Activated CD4-positive, CD25-positive, alpha-beta regulatory T cell treated with anti-CD3 and anti-CD28 coated beads, Interleukin-2, amount 50 U/mL, for 24 hours (primary cell): ENCODE measurements at regions not wholly inside any gene's neighbourhood (a gene's known extent, or its start where the extent isn't known, plus 50 kb on each side); places are given as distances from the start of the nearest gene placed in this dataset.

Experiments used
- ATAC-seq, 2 donors: fragments of 150-1000 bp; cut with Tn5 transposase; one replicate each; pipeline ENCODE4 v1.10.0; 2021; ENCODE audit warnings: mild to moderate bottlenecking in 1 of 2, moderate library complexity in 1 of 2

DNA sequence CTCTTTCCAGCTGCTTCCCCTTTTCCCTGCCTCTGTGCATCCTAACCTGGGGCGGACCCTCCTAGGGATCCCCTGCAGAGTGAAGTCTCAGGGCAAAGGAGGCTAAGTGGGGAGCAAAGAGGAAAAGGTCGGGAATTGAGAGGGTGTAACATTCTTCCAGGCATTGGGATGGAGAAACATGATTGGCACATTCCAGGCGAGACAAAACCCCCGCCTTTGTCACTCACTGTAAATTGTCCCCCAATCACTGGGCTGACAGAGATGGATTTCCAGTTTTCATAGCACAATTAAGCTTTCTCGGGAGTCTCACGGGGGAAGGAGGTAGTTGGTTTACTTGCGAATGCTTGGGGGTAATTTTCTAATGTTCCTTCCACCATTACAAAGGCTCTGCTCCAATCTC, 74.9 kb downstream of the MIAT start:
- no peak for ATAC-seq

- no peak for ATAC-seq
Measured at GRCh38 chr22:26734339-26735018, 77.1 kb downstream of the MIAT start.

DNA sequence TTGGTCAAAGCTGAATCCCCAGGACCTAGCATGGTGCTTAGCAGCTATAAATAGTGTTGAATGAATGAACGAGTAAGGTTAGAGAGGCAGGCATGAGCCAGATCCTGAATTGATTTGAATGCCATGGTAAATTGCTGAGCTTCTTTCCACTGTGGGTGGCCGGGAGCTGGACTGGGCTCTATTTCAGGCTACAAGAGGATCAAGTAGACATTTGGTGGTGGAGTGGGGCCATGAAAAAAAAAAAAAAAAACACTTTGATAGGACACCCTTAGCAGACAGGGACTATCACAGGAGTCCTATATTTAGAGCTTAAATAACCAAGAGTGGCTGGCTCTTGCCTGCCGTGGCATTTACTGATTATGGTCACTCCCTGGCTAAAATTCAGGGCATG, 77.6 kb downstream of the MIAT start:
- ATAC-seq = no peak

GRCh38 chr22:26737262-26737661, 79.9 kb downstream of the MIAT start:
- ATAC-seq = no peak

GRCh38 chr22:26740253-26740652, 82.9 kb downstream of the MIAT start:
- ATAC-seq = no peak

- ATAC-seq = no peak
Measured at GRCh38 chr22:26743149-26743548, 85.8 kb downstream of the MIAT start.

DNA sequence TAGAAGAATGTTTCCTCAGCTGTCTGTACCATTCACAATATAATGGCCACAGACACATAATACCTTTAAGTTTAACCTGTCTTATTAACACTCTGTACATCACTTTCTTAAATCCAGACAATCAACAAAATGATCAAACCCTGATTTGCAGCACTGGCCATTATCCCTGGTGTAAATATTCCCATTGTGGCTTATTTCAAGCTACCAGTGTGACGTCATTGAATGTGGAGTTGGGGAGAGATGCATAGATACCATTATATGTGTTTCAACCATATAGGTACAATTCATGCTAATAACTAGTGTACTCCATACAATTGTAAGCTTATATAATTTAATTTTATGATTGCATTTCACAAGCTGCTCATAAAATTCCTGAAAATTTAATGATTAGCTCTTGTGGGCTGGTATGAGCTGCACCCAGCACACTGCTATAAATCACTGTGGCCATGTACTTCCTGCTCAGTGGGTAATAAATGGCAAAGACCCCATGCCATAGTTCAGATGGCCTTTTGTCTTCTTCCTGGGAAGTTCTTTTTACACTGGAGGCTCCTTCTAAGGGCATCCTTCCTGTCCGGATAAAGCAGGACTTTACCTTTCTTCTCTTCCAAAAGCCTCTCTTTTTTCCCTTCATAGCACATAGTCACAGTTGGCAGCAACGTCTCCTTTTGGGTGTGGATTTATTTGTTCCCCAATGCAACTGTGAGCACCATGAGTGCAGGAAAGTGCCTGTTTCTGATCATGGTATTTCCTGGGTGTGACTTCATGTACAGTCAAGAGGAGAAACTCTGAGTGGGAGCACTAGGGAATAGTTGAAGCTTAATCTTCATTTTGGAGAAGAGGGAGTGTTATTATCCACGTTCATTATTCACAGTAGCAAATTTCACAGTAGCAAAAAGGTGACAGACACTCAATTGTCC, 87.8 kb downstream of the MIAT start:
- no peak for ATAC-seq

DNA sequence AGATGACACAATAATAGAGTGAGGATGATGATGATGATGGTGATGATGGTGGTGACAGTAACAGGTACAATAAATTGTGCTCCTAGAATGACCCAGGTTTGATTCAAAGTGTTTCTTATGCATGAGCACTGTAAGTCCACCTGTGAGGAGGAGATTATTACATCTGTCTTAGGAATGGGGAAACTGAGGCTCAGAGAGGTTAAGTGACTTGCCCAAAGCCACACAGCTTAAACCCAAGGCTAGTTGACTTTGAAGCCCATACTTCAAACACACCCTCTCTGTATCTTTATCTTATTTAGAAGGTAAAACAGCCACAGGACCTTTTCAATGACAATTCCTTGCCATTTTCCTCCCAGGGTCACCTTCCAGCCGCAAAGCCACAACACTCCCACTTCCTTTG, 88.9 kb downstream of the MIAT start:
- no peak for ATAC-seq

DNA sequence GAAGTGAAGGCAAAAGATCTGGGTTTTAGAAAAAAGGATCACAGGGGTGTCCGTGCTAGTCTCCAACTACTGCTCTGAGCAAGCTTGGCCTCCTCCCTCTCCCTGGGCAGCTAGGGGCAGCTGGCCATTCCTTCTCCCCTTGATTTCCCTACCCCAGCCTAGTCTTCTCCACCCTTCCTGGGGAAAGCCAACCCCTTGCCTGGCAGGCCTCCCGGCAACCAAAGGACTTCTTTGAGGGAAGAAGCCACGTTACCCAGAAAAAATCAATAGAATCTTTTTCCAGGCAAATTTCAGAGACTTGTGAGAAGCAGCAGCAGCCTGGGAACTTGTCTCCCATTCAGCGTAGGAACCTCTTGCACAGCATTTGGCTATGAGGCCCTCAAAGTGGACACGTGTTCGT, 91.5 kb downstream of the MIAT start:
- ATAC-seq = no peak

DNA sequence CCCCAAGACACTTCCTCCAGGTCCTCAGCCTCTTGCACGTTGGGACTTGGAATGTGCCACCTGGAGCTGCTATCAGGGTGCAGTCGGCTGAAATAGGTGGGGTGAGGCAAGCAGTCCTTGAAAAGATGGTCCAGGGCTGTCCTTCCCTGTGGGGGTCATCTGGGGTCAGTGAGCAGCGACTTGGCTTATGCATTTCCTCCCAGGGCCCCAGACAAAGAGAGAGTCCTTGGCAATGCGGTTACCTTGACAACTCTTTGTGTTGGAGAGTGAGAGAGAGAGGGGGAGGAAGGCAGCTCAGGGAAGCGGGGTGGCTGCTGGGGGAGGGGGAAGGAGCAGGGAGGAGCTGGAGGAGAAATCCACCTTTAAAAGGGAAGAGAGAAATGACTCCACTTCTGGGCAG, 93.8 kb downstream of the MIAT start:
- no peak for ATAC-seq

- no peak for ATAC-seq
Measured at GRCh38 chr22:26753125-26753862, 95.9 kb downstream of the MIAT start.

- ATAC-seq = peak in 1 of 2 donors; percentile 60
Measured at GRCh38 chr22:26756675-26757293, 99.4 kb downstream of the MIAT start.

- ATAC-seq = no peak
Measured at GRCh38 chr22:26757496-26757895, 100.1 kb downstream of the MIAT start.

DNA sequence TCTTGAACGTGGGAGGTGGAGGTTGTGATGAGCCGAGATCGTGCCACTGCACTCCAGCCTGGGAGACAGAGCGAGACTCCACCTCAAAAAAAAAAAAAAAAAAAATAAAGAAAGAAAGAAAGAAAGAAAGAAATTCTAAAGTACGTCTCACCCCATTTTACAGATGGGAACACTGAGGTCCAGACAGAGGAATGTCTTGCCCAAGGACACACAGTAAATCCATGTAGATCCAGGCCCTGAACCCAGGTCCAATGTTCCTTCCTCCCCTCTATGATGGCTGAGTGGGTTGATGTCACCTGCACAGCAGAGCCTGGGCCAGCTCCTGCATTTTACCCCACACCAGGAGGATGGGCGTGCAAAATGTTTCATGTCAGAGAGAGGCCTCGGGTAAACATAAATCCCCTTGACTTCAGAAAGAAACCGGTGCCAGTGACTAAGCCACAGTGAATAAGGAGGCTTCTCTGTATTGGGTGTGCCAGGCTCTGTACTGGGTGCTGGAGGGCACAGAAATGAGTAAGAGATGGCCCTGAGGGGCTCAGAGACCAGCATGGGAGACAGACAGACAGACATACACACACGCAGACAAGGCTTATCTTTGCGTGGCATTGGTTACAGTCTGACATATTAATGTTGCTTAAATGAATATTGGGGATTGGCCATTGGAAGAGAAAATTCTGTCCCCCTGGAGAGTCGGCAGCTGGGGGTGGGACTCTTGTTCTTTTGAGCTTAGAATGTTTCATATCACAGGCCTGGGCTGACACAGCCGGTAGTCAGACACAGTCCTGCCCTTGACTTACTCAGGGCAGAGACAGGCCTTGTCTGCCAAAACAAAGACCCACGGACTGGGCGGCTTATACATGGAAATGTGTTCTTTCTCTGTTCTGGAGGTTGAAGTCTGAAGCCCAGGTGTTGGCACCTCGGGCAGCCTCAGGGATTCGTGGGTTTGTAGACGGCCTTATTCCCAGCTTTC, 105.4 kb downstream of the MIAT start:
- ATAC-seq = no peak

DNA sequence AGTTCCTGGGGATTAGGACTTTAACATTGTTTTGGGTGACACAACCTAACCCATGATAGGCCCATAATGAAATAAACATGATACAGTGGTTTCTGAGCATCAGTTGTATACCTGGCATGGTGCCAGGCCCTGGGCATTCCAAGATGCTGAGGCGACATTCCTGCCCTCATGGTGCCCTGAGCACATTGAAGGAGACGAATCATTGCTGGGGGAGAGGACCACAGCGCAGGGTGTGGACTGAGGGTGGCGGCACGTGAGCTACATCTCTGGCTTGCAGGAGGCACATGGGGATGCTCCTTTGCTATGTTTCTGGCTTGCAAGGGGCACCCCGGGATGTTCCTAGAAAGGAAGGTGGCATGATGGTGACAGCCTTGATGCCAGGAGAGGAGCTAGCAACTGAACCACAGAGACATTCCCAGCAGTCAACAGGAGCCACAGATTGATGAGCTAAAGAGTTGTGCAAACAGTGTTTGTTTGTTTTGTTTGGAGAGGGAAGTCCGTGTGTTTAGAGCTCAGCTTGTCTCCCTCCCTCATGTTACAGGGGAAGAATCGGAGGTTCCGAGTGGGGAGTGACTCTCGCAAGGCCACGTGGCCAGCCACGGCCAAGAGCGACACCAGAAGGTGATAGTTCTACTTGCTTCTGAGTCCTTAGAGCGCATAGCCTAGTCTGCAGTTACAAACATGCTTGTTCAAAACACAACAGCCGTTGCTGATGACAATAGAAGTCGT, 106.4 kb downstream of the MIAT start:
- no peak for ATAC-seq

DNA sequence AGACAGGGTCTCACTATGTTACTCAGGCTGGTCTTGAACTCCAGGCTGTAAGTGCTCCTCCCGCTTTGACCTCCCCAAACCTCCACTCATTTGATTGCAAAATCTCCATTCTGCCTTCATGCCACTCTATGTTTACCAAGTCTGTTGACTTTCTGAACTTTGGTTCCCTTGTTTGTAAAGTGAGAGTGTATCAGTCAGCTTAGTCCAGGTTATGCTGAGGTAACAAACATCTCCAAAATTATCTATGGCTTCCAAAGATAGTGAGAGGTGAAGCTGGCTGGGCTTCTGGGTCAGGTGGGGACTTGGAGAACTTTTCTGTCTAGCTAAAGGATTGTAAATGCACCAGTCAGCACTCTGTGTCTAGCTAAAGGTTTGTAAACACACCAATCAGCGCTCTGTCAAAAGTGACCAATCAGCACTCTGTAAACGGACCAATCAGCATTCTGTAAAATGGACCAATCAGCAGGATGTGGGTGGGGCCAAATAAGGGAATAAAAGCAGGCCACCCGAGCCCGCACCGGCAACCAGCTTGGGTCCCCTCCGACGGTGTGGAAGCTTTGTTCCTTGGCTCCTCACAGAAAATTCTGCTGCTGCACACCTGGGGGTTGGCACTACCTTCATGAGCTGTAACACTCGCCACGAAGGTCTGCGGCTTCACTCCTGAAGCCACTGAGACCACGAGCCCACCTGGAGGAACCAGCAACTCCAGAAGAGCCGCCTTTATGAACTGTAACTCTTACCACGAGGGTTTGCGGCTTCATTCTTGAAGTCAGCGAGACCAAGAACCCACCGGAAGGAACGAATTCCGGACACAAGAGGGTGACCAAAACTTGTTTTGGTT, 109.3 kb downstream of the MIAT start:
- ATAC-seq = no peak

- no peak for ATAC-seq
Measured at GRCh38 chr22:26767351-26768155, 110.2 kb downstream of the MIAT start.

DNA sequence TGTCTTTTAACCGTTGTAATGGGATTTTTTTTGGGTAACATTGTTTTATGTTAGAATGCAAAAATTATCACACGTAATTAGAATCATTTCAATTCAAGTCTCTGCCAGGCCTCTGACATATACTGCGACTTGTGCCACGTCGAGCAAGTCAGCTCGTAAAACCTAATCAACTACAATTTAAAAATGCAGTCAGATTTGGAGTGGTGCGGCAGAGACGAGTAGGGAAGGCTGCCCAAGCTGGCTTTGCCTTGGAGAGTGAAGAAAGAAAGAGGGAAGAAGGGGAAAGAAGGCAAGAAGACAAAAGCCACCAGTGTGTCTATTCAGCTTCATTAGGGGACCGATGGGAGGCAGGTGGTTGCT, 110.7 kb downstream of the MIAT start:
- ATAC-seq = no peak

DNA sequence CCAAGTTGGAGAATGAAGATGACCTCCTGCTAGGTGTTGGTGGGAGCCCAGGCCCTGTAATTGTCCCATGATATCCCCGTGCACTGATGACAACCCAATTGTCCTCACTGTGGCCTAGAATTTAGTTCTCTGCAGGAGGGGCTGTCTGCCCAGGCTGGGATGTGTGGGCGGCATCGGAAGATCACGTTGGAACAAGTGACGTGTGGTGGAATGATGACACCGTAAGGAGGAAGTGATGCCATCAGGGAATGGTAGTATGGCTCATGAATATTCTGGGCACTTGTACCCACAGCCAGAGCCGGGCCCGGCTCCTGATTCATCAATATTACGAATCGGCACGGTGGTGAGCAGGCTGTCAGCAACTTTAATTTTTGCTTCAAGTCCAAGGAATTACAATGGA, 111.6 kb downstream of the MIAT start:
- no peak for ATAC-seq
